NCI-H146 treated with DMSO at 0.1 percent for 48 hours (cell line): ENCODE measurements at regions not wholly inside any gene's neighbourhood (a gene's known extent, or its start where the extent isn't known, plus 50 kb on each side); places are given as distances from the start of the nearest gene placed in this dataset.
"Not testable (repeated sequence)": the region's sequence is repeated elsewhere in the genome, so short reads cannot be mapped to it uniquely, and the experiment has no call there.

Experiments used
- DNase-seq: peaks from one replicate; lab custom pipeline; 2025; ENCODE audit not compliant: unreplicated experiment; lab: John Stamatoyannopoulos, UW

GRCh38 chr12:72723732-72724131 is 451.6 kb downstream of the TRHDE start:
- no peak for DNase-seq

- DNase-seq, result no peak
Observed at GRCh38 chr12:72729451-72730010, 457.4 kb downstream of the TRHDE start.

GRCh38 chr12:72734581-72734980 is 462.4 kb downstream of the TRHDE start:
- no peak for DNase-seq

DNA sequence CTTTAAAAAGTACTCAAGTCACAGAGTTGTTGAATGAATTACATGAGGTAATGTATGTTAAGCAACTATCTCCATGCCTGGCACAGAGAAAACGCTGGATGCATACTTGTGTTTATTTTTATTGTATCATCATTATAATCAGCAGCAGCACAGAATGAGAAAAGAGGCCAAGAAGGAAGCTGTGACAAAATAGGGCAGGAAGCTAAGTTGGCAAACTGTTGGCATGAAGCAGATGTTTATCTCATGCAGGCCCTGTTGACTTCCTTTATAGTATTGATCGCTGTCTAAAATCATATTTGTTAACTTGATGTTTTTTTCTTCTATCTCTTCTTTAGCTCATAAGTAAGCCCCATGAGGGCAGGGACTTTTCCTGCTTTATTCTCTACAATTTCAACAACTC is 466.6 kb downstream of the TRHDE start:
- no peak for DNase-seq

DNA sequence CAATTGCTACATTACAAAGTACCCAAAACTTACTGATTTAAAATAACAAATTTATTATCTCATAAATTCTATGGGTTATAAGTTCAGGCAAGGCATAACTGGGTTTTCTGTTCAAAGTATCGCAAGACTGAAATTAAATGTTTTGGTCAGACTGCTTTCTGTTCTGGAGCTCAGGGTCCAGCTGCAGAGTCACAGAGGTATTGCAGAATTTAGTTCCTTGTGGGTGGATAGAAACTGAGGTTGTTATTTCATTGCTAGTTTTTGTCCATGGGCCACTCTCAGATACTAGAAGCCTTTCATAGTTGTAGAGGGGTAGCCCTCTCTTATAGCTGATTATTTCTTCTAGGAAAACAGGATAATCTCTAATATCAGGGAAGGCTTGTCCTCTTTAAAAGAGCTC is 467.9 kb downstream of the TRHDE start:
- DNase-seq, result no peak

DNA sequence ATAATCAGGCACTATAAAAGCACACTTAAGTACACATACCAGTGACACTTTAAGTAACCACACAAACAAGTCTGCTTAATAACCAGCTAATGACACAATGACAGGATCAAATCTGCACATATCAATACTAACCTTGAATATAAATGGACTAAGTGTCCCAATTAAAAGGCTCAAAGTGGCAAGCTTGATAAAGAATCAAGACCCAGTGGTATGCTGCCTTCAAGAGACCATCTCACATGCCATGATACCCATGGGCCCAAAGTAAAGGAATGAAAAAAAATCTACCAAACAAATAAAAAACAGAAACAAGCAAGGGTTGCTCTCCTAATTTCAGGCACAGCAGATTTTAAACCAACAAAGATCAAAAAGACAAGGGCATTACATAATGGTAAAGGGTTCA is 470.4 kb downstream of the TRHDE start:
- no peak for DNase-seq

GRCh38 chr12:72746048-72746447 is 473.9 kb downstream of the TRHDE start:
- DNase-seq, result no peak

- DNase-seq, result no peak
Observed at GRCh38 chr12:72747111-72747849, 475.1 kb downstream of the TRHDE start.

DNA sequence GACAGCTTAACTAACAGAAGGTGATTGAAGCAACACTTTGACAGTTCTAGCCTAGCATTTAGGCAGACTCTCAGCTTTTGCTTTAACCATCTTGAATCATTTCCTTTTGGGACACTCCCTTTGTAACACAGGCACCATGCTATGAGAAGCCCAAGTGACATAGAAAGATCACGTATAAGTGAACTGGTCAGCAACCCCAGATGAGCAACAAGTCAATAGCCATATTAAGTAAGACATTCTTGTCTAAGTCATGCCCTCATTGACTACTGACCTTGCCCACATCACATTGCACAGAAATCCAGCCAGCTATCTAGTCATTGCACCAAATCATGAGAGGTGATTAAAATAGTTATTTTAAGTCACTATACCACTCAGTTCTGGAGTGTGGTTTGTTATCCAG is 476.8 kb downstream of the TRHDE start:
- DNase-seq, result no peak

- DNase-seq, result no peak
Observed at GRCh38 chr12:72753571-72753970, 481.4 kb downstream of the TRHDE start.

DNA sequence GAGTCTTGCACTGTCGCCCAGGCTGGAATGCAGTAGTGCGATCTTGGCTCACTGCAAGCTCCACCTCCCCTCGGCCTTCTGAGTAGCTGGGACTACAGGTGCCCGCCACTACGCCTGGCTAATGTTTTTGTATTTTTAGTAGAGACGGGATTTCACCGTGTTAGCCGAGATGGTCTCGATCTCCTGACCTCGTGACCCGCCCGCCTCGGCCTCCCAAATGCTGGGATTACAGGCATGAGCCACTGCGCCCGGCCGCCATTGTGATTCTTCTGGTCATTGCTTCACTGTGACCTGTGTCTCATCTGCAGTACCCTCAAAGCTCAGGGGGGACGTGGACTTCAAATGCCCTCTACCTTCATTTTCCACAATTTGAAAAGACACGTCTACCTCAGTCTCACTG is 481.9 kb downstream of the TRHDE start:
- not testable (repeated sequence) for DNase-seq

DNA sequence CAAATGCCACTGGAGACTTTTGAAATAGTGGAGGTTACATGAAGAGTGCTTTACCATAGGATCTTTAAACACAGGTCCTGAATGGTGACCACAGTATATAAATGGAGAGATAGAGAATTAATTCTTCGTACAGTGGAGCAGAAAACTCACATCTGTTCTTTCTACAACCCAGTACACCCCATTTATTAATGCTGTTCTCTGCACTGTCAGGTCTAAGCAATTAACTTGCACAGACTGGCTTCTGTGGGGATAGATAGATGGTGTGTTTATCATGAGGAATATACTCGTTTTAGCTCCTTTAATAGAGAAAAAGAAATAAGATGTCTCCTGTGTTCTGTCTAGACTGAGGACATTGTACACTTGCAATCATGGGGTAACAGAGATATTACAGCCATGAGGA is 494.3 kb downstream of the TRHDE start:
- no peak for DNase-seq

DNA sequence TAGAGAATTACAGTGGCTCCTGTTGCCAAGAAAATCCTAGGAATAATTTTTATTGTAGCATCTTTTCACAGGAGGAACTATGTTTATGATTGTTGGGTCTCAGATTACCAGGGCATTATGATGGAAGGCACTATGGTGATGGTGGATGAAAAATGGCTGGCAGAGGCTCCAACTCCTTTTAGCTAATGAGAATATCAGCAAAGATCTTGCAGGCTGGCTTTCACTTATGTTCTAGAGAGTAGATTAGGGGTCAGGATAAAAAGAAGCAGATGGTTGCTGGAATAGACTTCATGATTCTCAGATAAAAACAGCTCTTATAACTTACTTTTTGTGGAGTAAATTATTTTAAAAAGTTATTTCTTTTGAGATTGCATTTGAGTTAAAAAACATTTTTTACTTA is 501.9 kb downstream of the TRHDE start:
- no peak for DNase-seq

DNA sequence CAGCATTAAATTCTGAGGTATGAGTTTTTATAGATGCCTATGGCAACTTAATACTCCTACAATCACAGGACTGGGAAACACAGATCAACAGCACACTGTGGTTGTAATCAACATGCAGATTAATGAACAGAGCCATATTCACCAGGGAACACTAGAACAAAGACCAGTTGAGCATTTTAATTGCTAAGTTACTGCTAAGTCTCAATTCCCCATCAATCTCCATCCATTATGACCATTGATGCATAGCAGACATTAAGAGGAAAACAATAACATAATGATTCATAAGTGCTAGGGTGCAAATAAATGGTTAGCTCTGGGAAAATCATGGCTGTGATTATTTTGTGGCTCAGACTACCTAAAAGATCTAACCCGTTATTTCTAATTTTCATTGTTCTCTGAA is 505.6 kb downstream of the TRHDE start:
- no peak for DNase-seq

DNA sequence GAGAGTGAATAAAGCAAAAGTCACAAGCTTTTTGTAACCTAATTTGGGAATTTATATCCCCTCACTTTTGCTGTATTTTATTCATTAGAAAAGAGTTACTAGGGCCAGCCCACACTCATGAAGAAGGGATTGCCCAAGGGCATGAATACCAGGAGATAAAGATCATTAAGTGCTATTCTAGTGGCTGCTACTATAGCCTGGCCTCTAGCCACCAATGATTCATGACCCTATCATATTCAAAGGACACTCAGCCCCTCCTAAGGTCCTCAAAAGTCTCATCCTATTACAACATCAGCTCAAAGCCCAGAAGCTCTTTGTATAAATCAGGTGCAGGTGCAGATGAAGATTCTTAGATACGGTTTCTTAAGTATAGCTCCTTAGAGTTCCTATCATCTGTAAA is 518.1 kb downstream of the TRHDE start:
- no peak for DNase-seq

DNA sequence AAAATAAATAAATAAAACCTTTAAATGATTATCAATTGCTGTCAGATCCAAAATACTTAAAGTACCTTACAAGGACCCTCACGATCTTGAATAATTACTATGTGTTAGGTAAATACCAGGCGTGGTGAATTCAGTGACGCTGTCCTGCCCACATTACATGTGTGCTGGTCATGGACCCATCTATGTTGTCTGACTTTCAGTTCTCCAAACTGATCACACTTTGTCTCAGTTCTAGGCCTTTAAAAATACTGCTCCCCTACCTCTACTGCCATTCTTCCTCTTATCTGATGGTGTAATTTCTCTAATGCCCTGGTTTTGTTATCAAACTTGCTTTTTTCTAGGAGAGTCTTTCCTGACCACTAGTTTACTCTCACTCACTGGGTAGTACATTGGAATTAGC is 520.7 kb downstream of the TRHDE start:
- DNase-seq, result no peak

DNA sequence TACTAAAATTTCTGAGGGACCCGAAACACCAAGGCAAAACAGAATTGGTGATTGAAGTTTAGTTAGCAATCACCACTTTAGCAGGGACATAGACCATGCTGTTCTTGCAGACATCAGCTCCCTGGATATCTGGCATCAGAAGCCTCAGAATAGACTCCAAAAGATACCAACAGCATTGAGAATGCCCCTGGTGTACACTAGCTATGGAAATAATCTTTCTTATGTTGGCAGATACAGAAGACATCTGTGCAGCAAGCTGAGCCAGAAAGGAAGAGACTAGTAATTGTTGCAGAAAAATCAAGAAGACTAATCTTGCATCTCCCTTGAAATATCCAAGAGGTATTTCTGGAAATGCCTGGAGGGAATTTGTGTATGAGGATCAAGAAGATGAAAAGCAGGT is 521.6 kb downstream of the TRHDE start:
- DNase-seq, result no peak

DNA sequence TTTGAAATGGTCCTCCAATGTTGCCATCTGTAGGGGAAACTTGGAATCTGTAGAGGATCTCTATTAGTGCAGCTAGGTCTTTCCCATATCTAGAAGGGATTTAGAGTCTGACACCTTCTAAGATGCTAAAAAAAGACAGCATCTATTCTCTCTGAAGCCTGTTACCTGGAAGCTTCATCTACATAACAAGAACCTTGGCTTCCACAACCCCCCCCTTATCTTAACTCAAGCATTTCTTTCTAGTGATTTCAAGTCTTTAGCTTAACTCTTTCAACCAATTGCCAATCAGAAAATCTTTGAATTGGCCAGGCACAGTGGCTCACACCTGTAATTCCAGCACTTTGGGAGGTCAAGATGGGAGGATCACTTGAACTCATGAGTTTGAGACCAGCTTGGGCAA is 543.3 kb downstream of the TRHDE start:
- no peak for DNase-seq

GRCh38 chr12:72828662-72829324 is 556.6 kb downstream of the TRHDE start:
- DNase-seq, result no peak

DNA sequence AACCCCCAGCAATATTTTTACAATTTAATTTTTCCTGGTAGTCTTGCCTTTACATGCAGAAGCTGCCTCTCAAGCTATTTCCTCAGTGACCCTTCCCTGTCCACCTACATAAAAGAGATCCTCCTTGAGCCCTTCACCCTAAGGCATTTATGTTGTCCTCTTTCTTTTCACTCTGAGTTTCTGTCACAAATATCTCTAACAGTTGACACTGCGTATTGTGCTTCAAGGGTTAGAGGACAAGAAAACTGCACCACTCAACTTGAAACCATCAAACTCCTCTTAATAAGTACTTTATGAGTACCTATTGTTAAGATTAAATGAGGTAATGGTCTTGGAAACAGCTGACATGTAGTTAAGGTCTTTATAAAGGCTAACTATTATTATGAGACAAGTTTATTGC is 557.7 kb downstream of the TRHDE start:
- DNase-seq, result no peak

DNA sequence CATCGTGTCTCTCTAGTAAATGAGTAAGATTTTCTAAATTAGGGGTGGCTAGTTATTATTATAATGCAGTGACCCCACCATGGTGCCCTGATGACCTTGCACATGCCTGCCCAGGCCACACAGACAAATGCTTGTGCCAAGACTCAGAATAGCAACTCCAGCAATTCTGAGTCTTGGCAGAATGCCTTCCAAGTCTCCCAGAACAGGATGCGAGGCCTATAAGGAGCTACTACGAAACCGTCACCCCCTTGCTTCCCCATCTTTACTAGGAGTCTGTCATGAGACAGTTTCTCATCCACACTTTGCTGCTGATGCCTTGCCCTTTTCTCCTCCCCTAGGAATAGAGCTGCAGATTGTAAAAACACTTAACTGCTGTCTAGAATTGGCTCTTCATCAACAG is 559.9 kb downstream of the TRHDE start:
- DNase-seq, result no peak

GRCh38 chr12:72836194-72836593 is 564.0 kb downstream of the TRHDE start:
- no peak for DNase-seq

GRCh38 chr12:72839696-72840095 is 567.5 kb downstream of the TRHDE start:
- DNase-seq, result no peak
